HCT116 (cell line): ENCODE measurements at regions not wholly inside any gene's neighbourhood (a gene's known extent, or its start where the extent isn't known, plus 50 kb on each side); places are given as distances from the start of the nearest gene placed in this dataset.

Experiments used
- ATAC-seq: fragments of 200-7000 bp; cut with Tn5 transposase; 2 replicates; pipeline ENCODE4 v1.9.1; 2020; ENCODE audit warnings: mild to moderate bottlenecking, moderate library complexity
- BruUV-seq: library from RNA; stranded (reverse); fragments of 400-500 nt; replicated peaks from 2 replicates; lab custom pipeline; 2021; lab: Mats Ljungman, UMichigan
- CTCF ChIA-PET: fragments of 300-600 bp; sonication (Branson Sonifier 250); formaldehyde crosslinking; loops from one replicate; lab custom pipeline; 2021; ENCODE audit warnings: antibody characterized with exemption; lab: Charles Lee
- POLR2A ChIA-PET: fragments of 300-600, 350-600 bp; sonication (Branson Sonifier 250); formaldehyde crosslinking; loops from one replicate; lab custom pipeline; 2021; ENCODE audit warnings: antibody characterized with exemption; lab: Charles Lee
- RAD21 ChIA-PET, 2 experiments: fragments of 300-600 bp; sonication (Branson Sonifier 250); formaldehyde crosslinking; loops; one replicate each; lab custom pipeline; 2023; ENCODE audit warnings: low total read pairs in 2 of 2; ENCODE audit not compliant: uncharacterized antibody in 2 of 2, unreplicated experiment in 2 of 2, low non-redundant PET in 1 of 2; lab: Charles Lee
- DNase-seq: peaks from one replicate; pipeline ENCODE4 v3.0.0-alpha.2; 2010; ENCODE audit warnings: low read depth, low spot score
- H2AFZ ChIP-seq: fragments of 200-600 bp; shearing (Covaris generic), sonication (generic); 2 replicates; pipeline ENCODE4 v1.6.1; 2017; ENCODE audit warnings: low read depth, mixed run types, mixed read lengths, antibody characterized with exemption, low read length; ENCODE audit not compliant: poor library complexity, severe bottlenecking
- H3K27ac ChIP-seq: 2 replicates; pipeline ENCODE4 v1.5.1; 2012; ENCODE audit warnings: low read depth, low read length
- H3K27me3 ChIP-seq: fragments of 200-600 bp; sonication (generic); 2 replicates; pipeline ENCODE4 v1.6.1; 2016; ENCODE audit warnings: mixed run types, low read length, mixed read lengths; ENCODE audit not compliant: insufficient read depth
- H3K36me3 ChIP-seq, 2 experiments: fragments of 200-500 bp in 1 of 2; fragments of 200-600 bp in 1 of 2; sonication (Bioruptor generic) in 1 of 2; sonication (generic) in 1 of 2; 2 replicates each; pipeline versions ENCODE4 v1.5.1 to v1.6.1; 2014 to 2016; ENCODE audit warnings: low read length in 2 of 2, inconsistent platforms in 1 of 2, mixed read lengths in 1 of 2, mixed run types in 1 of 2; ENCODE audit not compliant: insufficient read depth in 2 of 2, control insufficient read depth in 1 of 2
- H3K4me1 ChIP-seq, 2 experiments: fragments of 200-600 bp in 1 of 2; sonication (generic) in 1 of 2; 2 replicates each; pipeline versions ENCODE4 v1.5.1 to v1.6.1; 2012 to 2017; ENCODE audit warnings: low read length in 2 of 2, inconsistent platforms in 1 of 2, mild to moderate bottlenecking in 1 of 2, mixed read lengths in 1 of 2, mixed run types in 1 of 2, moderate library complexity in 1 of 2; ENCODE audit not compliant: insufficient read depth in 2 of 2, control insufficient read depth in 1 of 2
- H3K4me2 ChIP-seq: fragments of 200-600 bp; sonication (generic); 2 replicates; pipeline ENCODE4 v1.6.1; 2017; ENCODE audit warnings: mixed run types, low read length, mixed read lengths
- H3K4me3 ChIP-seq, 2 experiments: fragments of 200-600 bp in 1 of 2; sonication (generic) in 1 of 2; replicated peaks in 1 of 2; 2 replicates each; pipeline ENCODE4 v1.5.1; 2011 to 2016; ENCODE audit warnings: low read length in 2 of 2, control low read depth in 1 of 2, low read depth in 1 of 2, mild to moderate bottlenecking in 1 of 2, mixed read lengths in 1 of 2, mixed run types in 1 of 2
- H3K79me2 ChIP-seq: fragments of 200-600 bp; sonication (generic); 2 replicates; pipeline ENCODE4 v1.6.1; 2017; ENCODE audit warnings: mild to moderate bottlenecking, mixed run types, low read length, moderate library complexity, mixed read lengths; ENCODE audit not compliant: insufficient read depth
- H3K9ac ChIP-seq: fragments of 200-600 bp; sonication (generic); 2 replicates; pipeline ENCODE4 v1.6.1; 2016; ENCODE audit warnings: low read length, mixed read lengths
- H3K9me2 ChIP-seq: fragments of 200-600 bp; sonication (generic), shearing (Covaris generic); 2 replicates; pipeline ENCODE4 v1.6.1; 2017; ENCODE audit warnings: mixed run types, mild to moderate bottlenecking, moderate library complexity; ENCODE audit not compliant: insufficient read depth
- H3K9me3 ChIP-seq, 2 experiments: fragments of 200-500 bp in 1 of 2; fragments of 200-600 bp in 1 of 2; sonication (Bioruptor generic) in 1 of 2; sonication (generic) in 1 of 2; 2 replicates each; pipeline ENCODE4 v1.6.1; 2014 to 2017; ENCODE audit warnings: low read length in 2 of 2, mixed read lengths in 2 of 2, inconsistent platforms in 1 of 2, low read depth in 1 of 2, mild to moderate bottlenecking in 1 of 2, mixed run types in 1 of 2, moderate library complexity in 1 of 2; ENCODE audit not compliant: control insufficient read depth in 1 of 2, insufficient read depth in 1 of 2
- H4K20me1 ChIP-seq: fragments of 200-600 bp; sonication (generic), shearing (Covaris generic); 2 replicates; pipeline ENCODE4 v1.6.1; 2017; ENCODE audit warnings: mixed run types, mild to moderate bottlenecking, moderate library complexity; ENCODE audit not compliant: insufficient read depth
- CBX3 ChIP-seq: IDR thresholded peaks from 2 replicates; pipeline ENCODE4 v1.6.1; 2012; ENCODE audit warnings: low read depth
- EGR1 ChIP-seq: IDR thresholded peaks from 2 replicates; pipeline ENCODE4 v1.6.1; 2012; ENCODE audit warnings: low read depth
- ELF1 ChIP-seq: IDR thresholded peaks from 2 replicates; pipeline ENCODE4 v1.6.1; 2012; ENCODE audit warnings: low read depth, borderline replicate concordance
- EZH2 ChIP-seq: fragments of 200-600 bp; sonication (generic); IDR thresholded peaks from 2 replicates; pipeline ENCODE4 v1.6.1; 2017; ENCODE audit warnings: antibody characterized with exemption, mixed run types
- EZH2phosphoT487 ChIP-seq: fragments of 200-600 bp; IDR thresholded peaks from 2 replicates; pipeline ENCODE4 v1.6.1; 2018; ENCODE audit warnings: antibody characterized with exemption, borderline replicate concordance
- FOSL1 ChIP-seq: IDR thresholded peaks from 2 replicates; pipeline ENCODE4 v1.6.1; 2012; ENCODE audit warnings: low read depth
- JUND ChIP-seq: IDR thresholded peaks from 2 replicates; pipeline ENCODE4 v1.6.1; 2012
- POLR2A ChIP-seq: IDR thresholded peaks from 2 replicates; pipeline ENCODE4 v1.7.0; 2011; ENCODE audit warnings: borderline replicate concordance; ENCODE audit not compliant: insufficient read depth, insufficient read length; ENCODE audit errors: extremely low read depth
- POLR2AphosphoS5 ChIP-seq: IDR thresholded peaks from 2 replicates; pipeline ENCODE4 v1.6.1; 2011; ENCODE audit warnings: mild to moderate bottlenecking, low read depth, low read length, moderate library complexity
- RAD21 ChIP-seq: IDR thresholded peaks from 2 replicates; pipeline ENCODE4 v1.6.1; 2012; ENCODE audit warnings: low read depth, mild to moderate bottlenecking
- SP1 ChIP-seq: IDR thresholded peaks from 2 replicates; pipeline ENCODE4 v1.6.1; 2012; ENCODE audit warnings: low read depth
- SRF ChIP-seq: IDR thresholded peaks from 2 replicates; pipeline ENCODE4 v1.6.1; 2012; ENCODE audit warnings: low read depth
- TCF7L2 ChIP-seq: IDR thresholded peaks from 2 replicates; pipeline ENCODE4 v1.7.0; 2011; ENCODE audit warnings: borderline replicate concordance, inconsistent platforms; ENCODE audit not compliant: insufficient read depth, insufficient read length; ENCODE audit errors: extremely low read depth
- YY1 ChIP-seq: IDR thresholded peaks from 2 replicates; pipeline ENCODE4 v1.6.1; 2011; ENCODE audit warnings: low read length, low read depth, moderate library complexity, mild to moderate bottlenecking; ENCODE audit not compliant: insufficient replicate concordance; ENCODE audit errors: extremely low read depth
- ZFX ChIP-seq: fragments of 450-650 bp; IDR thresholded peaks from 2 replicates; pipeline ENCODE4 v1.6.1; 2017
- ZNF274 ChIP-seq: fragments of 200-500 bp; sonication (Bioruptor generic); IDR thresholded peaks from 2 replicates; pipeline ENCODE4 v1.6.1; 2014; ENCODE audit warnings: mild to moderate bottlenecking, low read depth, low read length, inconsistent platforms
- intact Hi-C: fragments of 100-400 bp; cut with micrococcal nuclease; formaldehyde crosslinking; loops from 2 replicates; pipeline ENCODE4 v1.10.0; 2022
- TF ChIP-seq, protein P1 (sequence below): IDR thresholded peaks from 2 replicates; pipeline ENCODE4 v1.6.1; 2011; ENCODE audit warnings: mild to moderate bottlenecking, low read length, moderate library complexity; ENCODE audit not compliant: insufficient replicate concordance; ENCODE audit errors: extremely low read depth
- TF ChIP-seq, protein P2 (sequence below), 3 experiments: fragments of 200-600 bp in 1 of 3; sonication (generic) in 1 of 3; IDR thresholded peaks in 2 of 3; conservative IDR thresholded peaks in 1 of 3; 2 replicates each; pipeline ENCODE4 v1.5.1; 2012 to 2017; ENCODE audit warnings: low read depth in 2 of 3, low read length in 2 of 3, antibody characterized with exemption in 1 of 3, borderline replicate concordance in 1 of 3, control low read depth in 1 of 3, mild to moderate bottlenecking in 1 of 3, mixed read lengths in 1 of 3, mixed run types in 1 of 3, moderate library complexity in 1 of 3; ENCODE audit not compliant: insufficient read depth in 1 of 3
- TF ChIP-seq, protein P3 (sequence below): IDR thresholded peaks from 2 replicates; pipeline ENCODE4 v1.6.1; 2012

DNA sequence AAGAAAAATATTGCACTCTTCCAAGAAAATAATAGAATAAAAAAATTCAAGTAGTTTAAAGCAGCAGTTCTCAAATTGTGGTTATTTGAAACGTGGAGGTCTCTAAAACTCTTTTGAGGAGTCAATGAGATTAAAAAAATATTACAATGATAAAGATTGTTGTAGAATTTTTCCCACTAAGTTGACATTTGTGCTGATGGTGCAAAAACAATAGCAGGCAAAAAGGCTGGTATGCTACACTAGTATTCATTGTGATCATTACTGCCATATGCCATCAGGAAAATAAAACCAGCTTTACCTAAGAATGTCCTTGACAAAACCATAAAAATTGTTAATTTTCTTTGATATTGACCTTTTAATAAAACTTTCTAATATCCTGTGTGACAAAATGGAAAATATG lies 505.2 kb upstream of the ANO5 start (continued):
- TF ChIP-seq, protein P1, sequence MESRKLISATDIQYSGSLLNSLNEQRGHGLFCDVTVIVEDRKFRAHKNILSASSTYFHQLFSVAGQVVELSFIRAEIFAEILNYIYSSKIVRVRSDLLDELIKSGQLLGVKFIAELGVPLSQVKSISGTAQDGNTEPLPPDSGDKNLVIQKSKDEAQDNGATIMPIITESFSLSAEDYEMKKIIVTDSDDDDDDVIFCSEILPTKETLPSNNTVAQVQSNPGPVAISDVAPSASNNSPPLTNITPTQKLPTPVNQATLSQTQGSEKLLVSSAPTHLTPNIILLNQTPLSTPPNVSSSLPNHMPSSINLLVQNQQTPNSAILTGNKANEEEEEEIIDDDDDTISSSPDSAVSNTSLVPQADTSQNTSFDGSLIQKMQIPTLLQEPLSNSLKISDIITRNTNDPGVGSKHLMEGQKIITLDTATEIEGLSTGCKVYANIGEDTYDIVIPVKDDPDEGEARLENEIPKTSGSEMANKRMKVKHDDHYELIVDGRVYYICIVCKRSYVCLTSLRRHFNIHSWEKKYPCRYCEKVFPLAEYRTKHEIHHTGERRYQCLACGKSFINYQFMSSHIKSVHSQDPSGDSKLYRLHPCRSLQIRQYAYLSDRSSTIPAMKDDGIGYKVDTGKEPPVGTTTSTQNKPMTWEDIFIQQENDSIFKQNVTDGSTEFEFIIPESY = no peak
- no peak for TF ChIP-seq ZNF274
- no peak for TF ChIP-seq FOSL1
- no peak for TF ChIP-seq EZH2

DNA sequence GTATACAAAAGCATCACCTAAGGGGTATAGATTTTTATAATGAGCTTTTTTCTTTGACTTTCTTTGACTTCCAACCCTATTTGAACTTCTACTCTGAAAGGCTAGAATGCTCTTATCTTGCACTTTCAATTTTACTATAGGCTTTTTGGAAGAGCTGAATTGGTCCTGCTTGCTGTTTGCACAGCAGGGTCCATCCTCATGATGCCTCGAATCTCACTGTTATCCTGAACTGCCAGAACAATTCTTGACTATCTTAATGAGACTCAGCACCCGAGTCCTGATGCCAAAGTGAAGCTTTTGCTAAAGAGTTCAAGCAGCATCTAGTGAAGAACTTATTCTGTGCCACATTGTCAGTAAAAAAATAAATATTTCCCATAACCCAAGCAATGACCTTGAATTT lies 488.3 kb upstream of the ANO5 start:
- CTCF ChIA-PET = no interaction called here
- TF ChIP-seq ZFX (no peak), ELF1 (no peak), POLR2AphosphoS5 (no peak), SP1 (no peak), EZH2 (no peak), RAD21 (no peak), EGR1 (no peak), YY1 (no peak), SRF (no peak), CBX3 (no peak), EZH2phosphoT487 (no peak), POLR2A (no peak), TCF7L2 (no peak), JUND (no peak), FOSL1 (no peak)
- TF ChIP-seq, protein P2, sequence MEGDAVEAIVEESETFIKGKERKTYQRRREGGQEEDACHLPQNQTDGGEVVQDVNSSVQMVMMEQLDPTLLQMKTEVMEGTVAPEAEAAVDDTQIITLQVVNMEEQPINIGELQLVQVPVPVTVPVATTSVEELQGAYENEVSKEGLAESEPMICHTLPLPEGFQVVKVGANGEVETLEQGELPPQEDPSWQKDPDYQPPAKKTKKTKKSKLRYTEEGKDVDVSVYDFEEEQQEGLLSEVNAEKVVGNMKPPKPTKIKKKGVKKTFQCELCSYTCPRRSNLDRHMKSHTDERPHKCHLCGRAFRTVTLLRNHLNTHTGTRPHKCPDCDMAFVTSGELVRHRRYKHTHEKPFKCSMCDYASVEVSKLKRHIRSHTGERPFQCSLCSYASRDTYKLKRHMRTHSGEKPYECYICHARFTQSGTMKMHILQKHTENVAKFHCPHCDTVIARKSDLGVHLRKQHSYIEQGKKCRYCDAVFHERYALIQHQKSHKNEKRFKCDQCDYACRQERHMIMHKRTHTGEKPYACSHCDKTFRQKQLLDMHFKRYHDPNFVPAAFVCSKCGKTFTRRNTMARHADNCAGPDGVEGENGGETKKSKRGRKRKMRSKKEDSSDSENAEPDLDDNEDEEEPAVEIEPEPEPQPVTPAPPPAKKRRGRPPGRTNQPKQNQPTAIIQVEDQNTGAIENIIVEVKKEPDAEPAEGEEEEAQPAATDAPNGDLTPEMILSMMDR (IDR thresholded peaks at IDR 0.05 in 2 of 3, conservative IDR thresholded peaks at IDR 0.05 in 1 of 3; ENCODE audit: borderline replicate concordance in 1 of 3, insufficient read depth in 1 of 3, low read depth in 2 of 3, low read length in 2 of 3) = no peak
- TF ChIP-seq, protein P1 = no peak
- TF ChIP-seq, protein P3, sequence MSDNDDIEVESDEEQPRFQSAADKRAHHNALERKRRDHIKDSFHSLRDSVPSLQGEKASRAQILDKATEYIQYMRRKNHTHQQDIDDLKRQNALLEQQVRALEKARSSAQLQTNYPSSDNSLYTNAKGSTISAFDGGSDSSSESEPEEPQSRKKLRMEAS = no peak
- DNase-seq = no peak
- no peaks in the 10 kb centered on the region for H4K20me1 ChIP-seq
- no peaks in the 10 kb centered on the region for H3K36me3 ChIP-seq
- H3K27ac ChIP-seq = no peak overlapping the region
- H3K79me2 ChIP-seq = no peaks in the 10 kb centered on the region
- no peak for ATAC-seq
- RAD21 ChIA-PET = no interaction called here
- H3K4me2 ChIP-seq = no peak overlapping the region
- intact Hi-C loops = no loop called here
- no peak overlapping the region for H3K4me3 ChIP-seq
- H2AFZ ChIP-seq = no peak overlapping the region
- H3K9ac ChIP-seq = no peak overlapping the region
- peaks cover 9 to 17% of the 10 kb centered on the region in 2 experiments; a peak in 3 of 4 replicates for H3K9me3 ChIP-seq
- no peaks in the 10 kb centered on the region for H3K27me3 ChIP-seq
- no peaks in the 10 kb centered on the region for H3K9me2 ChIP-seq
- BruUV-seq = no TSS peak
- POLR2A ChIA-PET = no interaction called here
- H3K4me1 ChIP-seq = no peaks in the 10 kb centered on the region
